GM18868 (cell line): ENCODE measurements at regions not wholly inside any gene's neighbourhood (a gene's known extent, or its start where the extent isn't known, plus 50 kb on each side); places are given as distances from the start of the nearest gene placed in this dataset.
"Not testable (repeated sequence)": the region's sequence is repeated elsewhere in the genome, so short reads cannot be mapped to it uniquely, and the experiment has no call there.

Source experiments
- ATAC-seq: cut with Tn5 transposase; IDR thresholded peaks from one replicate; pipeline ENCODE4 v1.9.1; 2021; ENCODE audit warnings: mild to moderate bottlenecking, moderate library complexity; ENCODE audit not compliant: unreplicated experiment

GRCh38 chr7:156024201-156024600 is 211.9 kb upstream of the SHH start:
- no peak for ATAC-seq

GRCh38 chr7:156022483-156023459 is 210.5 kb upstream of the SHH start:
- ATAC-seq, result no peak

DNA sequence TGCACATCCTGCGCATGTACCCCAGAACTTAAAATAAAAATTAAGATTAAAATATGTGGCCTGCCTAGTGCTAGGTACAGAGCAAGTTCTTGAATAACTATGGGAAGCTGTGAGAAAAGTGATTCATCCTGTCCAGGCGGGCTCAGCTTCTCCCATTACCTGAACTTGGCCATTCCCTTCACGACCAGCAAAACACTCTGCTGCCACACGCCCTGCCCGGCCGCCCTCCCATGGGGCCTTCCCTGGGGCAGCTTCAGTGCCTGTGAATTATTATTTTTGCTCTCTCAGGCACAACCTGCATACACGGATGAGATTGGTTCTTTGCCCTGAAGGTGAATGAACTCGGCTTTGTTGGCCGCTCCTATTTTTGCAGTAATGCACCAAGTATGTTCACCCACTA is 209.2 kb upstream of the SHH start:
- ATAC-seq, result no peak

DNA sequence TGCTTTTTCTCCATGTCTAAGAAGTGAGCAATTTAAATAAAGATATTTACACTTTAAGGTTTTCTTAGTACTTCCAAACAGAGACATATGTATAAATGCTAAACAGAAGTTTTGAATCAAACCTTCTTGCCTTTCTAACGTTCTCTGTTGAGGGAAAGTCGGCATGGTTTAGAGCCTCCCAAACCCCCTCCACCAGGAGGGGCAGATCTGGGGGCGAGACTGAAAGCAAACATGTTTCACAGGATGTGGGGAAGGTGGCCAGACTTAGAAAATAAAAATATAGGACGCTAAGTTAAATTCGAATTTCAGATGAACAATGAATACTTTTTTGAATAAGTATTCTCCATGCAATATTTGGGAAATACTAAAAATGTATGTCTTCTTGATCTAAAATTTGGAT is 208.3 kb upstream of the SHH start:
- ATAC-seq, result no peak

DNA sequence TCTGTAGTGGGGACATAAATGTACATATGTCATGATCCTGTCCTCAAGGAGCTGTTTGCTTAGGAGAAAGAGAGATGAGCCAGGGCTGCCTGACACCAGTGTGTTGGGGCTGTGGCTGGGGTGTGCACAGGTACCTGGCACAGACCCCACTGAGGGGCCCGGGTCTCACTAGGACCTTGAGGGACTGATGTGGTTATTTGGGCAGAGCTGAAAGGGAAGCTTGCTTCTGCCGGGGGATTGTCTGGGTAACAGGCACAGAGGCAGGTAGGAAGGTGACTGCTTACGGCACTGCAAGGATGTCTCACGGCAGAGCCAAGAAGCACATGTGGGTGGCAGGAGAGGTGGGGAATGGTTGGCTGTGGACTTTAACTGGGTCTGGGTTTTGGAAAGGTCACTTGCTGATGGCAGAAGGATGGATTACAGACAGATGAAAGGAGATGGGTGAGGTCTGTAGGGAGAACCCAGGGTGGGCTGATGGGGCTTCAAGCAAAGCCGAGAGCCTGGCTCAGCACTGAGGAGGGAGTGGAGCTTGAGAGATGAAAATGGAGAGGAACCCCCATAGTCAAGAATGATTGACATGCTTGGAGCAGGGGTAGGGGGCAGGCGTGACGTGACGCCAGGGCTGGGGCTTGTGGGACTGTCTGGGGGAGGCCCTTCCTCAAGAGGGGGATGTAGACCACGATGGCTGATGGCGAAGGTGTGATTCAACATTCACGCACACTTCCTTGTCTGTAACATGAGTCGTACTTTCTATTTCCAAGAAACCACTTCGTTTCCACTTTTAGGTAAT is 207.7 kb upstream of the SHH start:
- ATAC-seq, result no peak

- ATAC-seq, result no peak
These were observed 207.0 kb upstream of the SHH start for GRCh38 chr7:156019308-156019707.

GRCh38 chr7:156017916-156018700 is 205.8 kb upstream of the SHH start:
- no peak for ATAC-seq

DNA sequence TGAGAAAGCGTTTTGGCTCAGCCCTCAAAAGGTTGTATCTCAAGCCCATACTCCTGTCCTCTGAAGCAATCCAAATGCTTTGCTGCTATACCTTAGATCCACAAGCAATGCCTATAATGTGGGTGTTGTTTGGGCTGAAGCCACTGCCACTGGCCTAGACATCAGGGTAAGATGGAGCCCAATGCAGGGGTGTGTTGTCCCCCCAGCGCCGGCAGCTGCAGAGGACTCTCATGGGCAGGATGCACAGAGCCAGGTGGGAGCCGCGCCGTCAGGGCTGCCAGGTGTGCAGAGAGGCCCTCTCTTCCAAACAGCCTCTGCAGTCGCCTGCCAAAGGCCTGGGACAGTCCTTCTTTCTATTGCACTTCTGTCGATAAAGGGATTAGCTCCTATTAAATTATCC is 205.2 kb upstream of the SHH start:
- no peak for ATAC-seq

GRCh38 chr7:156015237-156016020 is 203.2 kb upstream of the SHH start:
- ATAC-seq, result no peak

DNA sequence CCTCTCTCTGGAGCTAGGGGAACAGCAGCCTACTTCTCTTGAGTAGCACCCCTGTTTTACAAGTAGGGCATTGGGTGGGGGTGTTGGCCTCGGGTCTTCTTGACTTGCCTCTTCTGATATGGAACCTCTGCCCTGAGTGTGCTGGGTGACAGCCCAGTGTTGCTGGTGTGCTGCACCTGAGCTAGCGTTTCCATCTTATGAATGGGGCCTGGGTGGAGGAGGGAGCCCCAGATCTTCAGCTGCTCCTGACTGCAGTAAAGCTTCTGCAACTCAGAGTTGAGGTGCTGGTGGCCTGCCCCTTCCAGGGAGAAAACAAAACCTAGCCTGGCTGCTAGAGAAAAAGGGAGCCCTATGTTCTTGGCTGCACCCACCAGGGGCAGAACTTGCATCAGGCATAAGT is 202.5 kb upstream of the SHH start:
- no peak for ATAC-seq

- peak; percentile 76 for ATAC-seq
These were observed 201.9 kb upstream of the SHH start for GRCh38 chr7:156014201-156014600.

DNA sequence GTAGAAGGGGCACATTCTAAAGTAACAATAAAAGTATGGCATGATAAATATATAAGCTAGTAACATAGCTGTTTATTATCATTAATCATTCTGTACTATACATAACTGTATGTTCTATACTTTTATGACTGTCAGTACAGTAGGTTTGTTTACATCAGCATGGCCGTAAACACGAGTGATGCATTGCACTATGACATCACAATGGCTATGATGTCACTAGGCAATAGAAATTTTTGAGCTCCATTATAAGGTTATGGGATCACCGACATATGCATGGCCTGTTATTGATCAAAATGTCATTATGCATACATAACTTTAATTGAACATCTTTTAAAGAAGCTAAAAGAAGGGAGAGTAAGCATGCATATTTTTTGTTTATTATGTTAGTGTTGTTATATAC is 200.1 kb upstream of the SHH start:
- no peak for ATAC-seq

DNA sequence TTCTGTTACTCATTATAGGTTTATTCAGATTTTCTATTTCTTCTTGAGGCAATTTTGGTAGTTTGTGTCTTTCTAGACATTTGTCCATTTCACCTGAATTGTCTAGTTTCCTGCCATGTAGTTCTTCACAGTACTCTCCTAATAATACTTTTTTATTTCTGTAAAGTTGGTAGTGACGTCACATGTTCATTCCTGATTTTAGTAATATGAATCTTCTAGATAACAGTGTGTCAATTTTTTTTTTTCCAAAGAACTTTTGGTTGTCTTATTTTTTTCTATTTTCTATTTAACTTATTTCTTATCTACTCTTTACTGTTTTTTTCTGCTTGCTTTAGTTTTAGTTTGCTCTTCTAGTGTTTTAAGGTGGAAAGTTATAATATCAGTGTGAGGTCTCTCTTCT is 197.3 kb upstream of the SHH start:
- ATAC-seq, result no peak

- ATAC-seq, result not testable (repeated sequence)
These were observed 194.6 kb upstream of the SHH start for GRCh38 chr7:156006876-156007275.

DNA sequence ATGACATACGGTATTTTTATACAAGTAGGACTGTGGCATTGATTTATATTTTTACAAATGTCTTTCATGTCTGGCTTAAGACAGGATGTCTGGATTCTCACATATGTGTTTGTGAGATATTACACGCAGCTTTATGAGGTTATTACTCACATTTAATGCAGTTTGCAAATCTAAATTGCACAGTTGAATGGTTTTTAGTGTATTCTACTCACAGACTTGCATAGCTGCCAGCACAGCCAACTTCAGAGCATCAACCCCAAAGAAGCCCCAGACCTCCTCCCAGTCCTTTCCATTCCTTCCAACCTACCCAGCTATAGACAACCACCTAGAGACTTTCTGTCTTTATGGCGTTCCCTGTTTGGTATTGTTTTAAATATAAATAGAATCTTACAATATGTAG is 193.8 kb upstream of the SHH start:
- ATAC-seq, result no peak

DNA sequence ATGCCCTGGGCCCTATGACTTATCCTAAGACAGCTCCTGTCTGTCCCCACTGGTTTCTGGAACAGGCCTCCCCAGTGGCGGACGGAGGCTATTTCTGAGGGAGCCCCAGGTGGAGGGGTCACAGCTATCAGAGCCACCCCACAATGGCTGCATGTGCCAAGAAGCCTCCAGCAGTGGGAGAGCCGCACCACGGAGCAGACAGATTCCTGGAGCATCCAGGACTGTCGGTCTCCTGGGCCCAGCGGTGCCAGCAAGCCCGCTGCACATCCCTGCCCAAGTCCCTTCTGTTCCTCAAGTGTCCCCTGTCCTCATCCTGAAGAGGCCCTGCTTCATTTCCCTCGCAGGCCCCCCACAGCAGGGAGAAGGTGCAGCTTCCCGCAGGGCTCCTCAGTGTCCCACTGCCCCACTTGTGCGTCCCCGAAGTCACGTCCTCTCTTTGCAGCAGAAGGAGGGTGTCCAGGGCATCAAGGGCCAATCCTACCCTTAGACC is 193.0 kb upstream of the SHH start:
- ATAC-seq, result no peak

- no peak for ATAC-seq
These were observed 192.3 kb upstream of the SHH start for GRCh38 chr7:156004265-156005201.

GRCh38 chr7:156003220-156004162 is 191.2 kb upstream of the SHH start:
- no peak for ATAC-seq
